Gastroesophageal sphincter (tissue), 4 donors: ENCODE measurements at regions not wholly inside any gene's neighbourhood (a gene's known extent, or its start where the extent isn't known, plus 50 kb on each side); places are given as distances from the start of the nearest gene placed in this dataset.

Experiments used
- ATAC-seq: fragments of 150-250 bp; one replicate; pipeline ENCODE4 v1.9.1; 2016; ENCODE audit warnings: mild to moderate bottlenecking, moderate library complexity
- H3K27ac ChIP-seq, 4 donors: fragments of 200-600 bp; sonication (generic) in 3 of 4; 1 replicate in 3 of 4; 2 replicates in 1 of 4; pipeline ENCODE4 v1.5.1; 2016 to 2019
- H3K27me3 ChIP-seq: fragments of 200-600 bp; sonication (generic); one replicate; pipeline ENCODE4 v1.5.1; 2019
- H3K36me3 ChIP-seq, 2 donors: fragments of 200-600 bp; sonication (generic); one replicate each; pipeline ENCODE4 v1.5.1; 2019; ENCODE audit warnings: control low read depth in 1 of 2
- H3K4me1 ChIP-seq, 3 donors: fragments of 200-600 bp; sonication (generic); 1 replicate in 2 of 3; 2 replicates in 1 of 3; pipeline ENCODE4 v1.5.1; 2016 to 2019; ENCODE audit warnings: control low read depth in 2 of 3
- H3K4me3 ChIP-seq, 2 donors: fragments of 200-600 bp; sonication (generic); one replicate each; pipeline ENCODE4 v1.5.1; 2019; ENCODE audit warnings: mild to moderate bottlenecking in 1 of 2, moderate library complexity in 1 of 2
- H3K9me3 ChIP-seq, 3 donors: fragments of 200-600 bp; sonication (generic); one replicate each; pipeline ENCODE4 v1.5.1; 2017 to 2019; ENCODE audit warnings: control low read depth in 2 of 3
- EP300 ChIP-seq: sonication (generic); formaldehyde crosslinking; IDR thresholded peaks from one replicate; pipeline ENCODE4 v1.6.1; 2017; ENCODE audit warnings: antibody characterized with exemption, mild to moderate bottlenecking
- POLR2A ChIP-seq, 2 donors: fragments of 450-650 bp; IDR thresholded peaks; one replicate each; pipeline ENCODE4 v1.6.1; 2017; ENCODE audit warnings: antibody characterized with exemption in 2 of 2, mild to moderate bottlenecking in 2 of 2, moderate library complexity in 1 of 2
- POLR2AphosphoS5 ChIP-seq: sonication (generic); formaldehyde crosslinking; IDR thresholded peaks from one replicate; pipeline ENCODE4 v1.6.1; 2017; ENCODE audit warnings: antibody characterized with exemption
- WGBS, 2 donors: methylation state at CpG; one replicate each; pipeline ENCODE4 v1.1.5; 2018; ENCODE audit warnings: low coverage in 1 of 2; 5-methylcytosine and 5-hydroxymethylcytosine counted together
- TF ChIP-seq, protein P1 (sequence below), 4 experiments: fragments of 200-600 bp in 2 of 4; fragments of 450-650 bp in 2 of 4; sonication (generic) in 1 of 4; IDR thresholded peaks; one replicate each; pipeline ENCODE4 v1.5.1; 2017 to 2019; ENCODE audit warnings: antibody characterized with exemption in 4 of 4, mild to moderate bottlenecking in 2 of 4, moderate library complexity in 2 of 4

DNA sequence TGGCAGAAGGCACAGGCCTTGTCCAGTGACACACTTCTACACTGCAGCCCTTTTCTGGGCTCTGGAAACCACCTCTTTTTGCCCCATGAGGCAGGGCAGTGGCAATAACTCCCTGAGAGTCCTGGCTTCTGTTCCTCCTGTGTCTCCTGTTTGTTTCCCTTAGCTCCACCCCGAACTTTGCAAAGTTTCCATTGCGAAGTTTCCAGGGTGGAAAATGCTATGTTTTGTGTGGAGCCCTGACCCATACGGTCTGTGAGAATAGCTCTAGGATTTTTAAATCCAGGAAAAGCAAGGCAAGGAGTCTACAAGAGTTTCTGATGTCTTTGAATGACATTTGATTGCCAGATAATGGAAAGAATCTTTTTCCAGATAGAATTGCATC, 92.2 kb upstream of the AKR1E2 start:
- Histone ChIP-seq H3K4me3 (no peak overlapping the region), H3K9me3 (no peaks in the 10 kb centered on the region), H3K4me1 (no peaks in the 10 kb centered on the region), H3K36me3 (no peaks in the 10 kb centered on the region), H3K27ac (no peak overlapping the region), H3K27me3 (no peaks in the 10 kb centered on the region)
- TF ChIP-seq, protein P1, sequence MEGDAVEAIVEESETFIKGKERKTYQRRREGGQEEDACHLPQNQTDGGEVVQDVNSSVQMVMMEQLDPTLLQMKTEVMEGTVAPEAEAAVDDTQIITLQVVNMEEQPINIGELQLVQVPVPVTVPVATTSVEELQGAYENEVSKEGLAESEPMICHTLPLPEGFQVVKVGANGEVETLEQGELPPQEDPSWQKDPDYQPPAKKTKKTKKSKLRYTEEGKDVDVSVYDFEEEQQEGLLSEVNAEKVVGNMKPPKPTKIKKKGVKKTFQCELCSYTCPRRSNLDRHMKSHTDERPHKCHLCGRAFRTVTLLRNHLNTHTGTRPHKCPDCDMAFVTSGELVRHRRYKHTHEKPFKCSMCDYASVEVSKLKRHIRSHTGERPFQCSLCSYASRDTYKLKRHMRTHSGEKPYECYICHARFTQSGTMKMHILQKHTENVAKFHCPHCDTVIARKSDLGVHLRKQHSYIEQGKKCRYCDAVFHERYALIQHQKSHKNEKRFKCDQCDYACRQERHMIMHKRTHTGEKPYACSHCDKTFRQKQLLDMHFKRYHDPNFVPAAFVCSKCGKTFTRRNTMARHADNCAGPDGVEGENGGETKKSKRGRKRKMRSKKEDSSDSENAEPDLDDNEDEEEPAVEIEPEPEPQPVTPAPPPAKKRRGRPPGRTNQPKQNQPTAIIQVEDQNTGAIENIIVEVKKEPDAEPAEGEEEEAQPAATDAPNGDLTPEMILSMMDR (IDR thresholded peaks at IDR 0.05): no peak
- WGBS, 2 donors: 62 to 69% methylated on average over 3 of the region's 3 CpGs
- no peak for ATAC-seq

DNA sequence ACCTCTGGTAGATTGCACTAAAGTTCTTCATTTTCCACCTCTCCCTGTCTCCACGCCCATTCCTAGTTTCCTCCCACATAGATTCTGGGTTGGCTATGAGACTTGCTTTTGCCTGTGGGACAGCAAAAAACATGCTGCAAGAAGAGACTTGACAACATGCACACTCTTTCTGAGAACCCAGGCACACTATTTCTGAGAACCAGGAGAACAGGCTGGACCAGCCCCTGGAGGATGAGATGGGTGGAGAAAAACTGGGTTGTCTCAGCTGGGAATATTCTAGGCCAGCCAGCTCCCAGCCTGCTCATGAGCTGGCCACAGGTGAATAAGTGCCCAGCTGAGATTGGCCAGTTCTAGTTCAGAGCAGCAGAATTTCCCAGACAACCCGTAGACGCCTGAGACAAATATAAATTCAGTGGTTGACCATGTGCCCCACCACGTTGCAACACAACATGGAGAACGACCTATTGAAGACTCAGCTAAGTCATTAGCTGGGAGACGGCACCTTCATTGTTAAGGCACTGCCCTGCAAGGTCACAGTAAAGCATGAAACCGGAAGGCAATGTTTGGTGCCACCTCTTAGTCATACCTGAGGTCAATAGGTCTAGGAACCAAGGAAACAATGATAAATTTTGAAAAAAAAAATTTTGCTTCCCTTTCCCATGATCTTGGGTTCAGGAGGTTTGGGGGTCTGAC, 92.7 kb upstream of the AKR1E2 start:
- H3K36me3 ChIP-seq: no peaks in the 10 kb centered on the region
- ATAC-seq: no peak
- WGBS, 2 donors: 91 to 100% methylated on average over 1 to 3 of the region's 7 CpGs
- no peak for TF ChIP-seq POLR2AphosphoS5
- TF ChIP-seq, protein P1 (IDR thresholded peaks at IDR 0.05): no peak
- TF ChIP-seq POLR2A (IDR thresholded peaks at IDR 0.05): no peak
- TF ChIP-seq EP300: no peak
- H3K4me1 ChIP-seq: no peaks in the 10 kb centered on the region
- H3K27me3 ChIP-seq: no peaks in the 10 kb centered on the region
- no peaks in the 10 kb centered on the region for H3K9me3 ChIP-seq
- no peak overlapping the region for H3K27ac ChIP-seq
- H3K4me3 ChIP-seq: no peak overlapping the region

DNA sequence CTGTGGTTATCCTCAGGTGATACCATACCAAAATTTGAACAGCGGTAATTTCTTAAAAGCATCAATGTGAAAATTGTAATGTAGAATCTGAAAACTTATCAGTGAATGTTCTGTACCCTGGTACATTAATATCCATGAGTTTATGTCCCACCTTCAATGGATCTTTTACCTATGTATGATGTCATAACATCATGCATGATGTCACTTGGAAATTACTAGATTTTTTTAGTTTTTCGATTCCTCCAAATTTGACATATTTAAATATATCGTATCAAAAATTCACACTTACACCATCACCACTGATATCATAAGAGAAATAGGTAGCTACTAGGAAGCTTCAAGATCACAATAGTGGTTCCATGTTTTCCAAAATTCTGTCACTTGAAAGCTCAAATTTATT, 95.0 kb upstream of the AKR1E2 start:
- no peak for ATAC-seq
- 100% methylated on average over 2 to 3 of the region's 3 CpGs for WGBS, 2 donors
- Histone ChIP-seq H3K27ac (no peak overlapping the region), H3K4me1 (peaks cover 0 to 2% (median 0%) of the 10 kb centered on the region in 3 donors), H3K4me3 (no peak overlapping the region), H3K36me3 (no peaks in the 10 kb centered on the region), H3K27me3 (no peaks in the 10 kb centered on the region), H3K9me3 (no peaks in the 10 kb centered on the region)
- TF ChIP-seq POLR2AphosphoS5 (no peak), POLR2A (IDR thresholded peaks at IDR 0.05) (no peak), EP300 (no peak)
- TF ChIP-seq, protein P1 (IDR thresholded peaks at IDR 0.05): no peak

GRCh38 chr10:4725917-4726606, 99.9 kb upstream of the AKR1E2 start:
- H3K36me3 ChIP-seq: no peaks in the 10 kb centered on the region
- TF ChIP-seq, protein P1 (IDR thresholded peaks at IDR 0.05): no peak
- TF ChIP-seq POLR2A (IDR thresholded peaks at IDR 0.05) (no peak), EP300 (no peak), POLR2AphosphoS5 (peak; percentile 22)
- no peaks in the 10 kb centered on the region for H3K27me3 ChIP-seq
- peak overlapping the region in 1 of 4 donors; percentile 47 for H3K27ac ChIP-seq
- whole genome bisulfite sequencing, 2 donors: 24 to 45% methylated on average over 4 of the region's 4 CpGs
- peaks cover 0 to 7% (median 0%) of the 10 kb centered on the region in 3 donors for H3K4me1 ChIP-seq
- no peaks in the 10 kb centered on the region for H3K9me3 ChIP-seq
- no peak for ATAC-seq
- no peak overlapping the region for H3K4me3 ChIP-seq

GRCh38 chr10:4723860-4724259, 102.1 kb upstream of the AKR1E2 start:
- Histone ChIP-seq H3K27ac (no peak overlapping the region), H3K4me1 (peaks cover 0 to 7% (median 0%) of the 10 kb centered on the region in 3 donors), H3K36me3 (no peaks in the 10 kb centered on the region), H3K4me3 (no peak overlapping the region), H3K27me3 (no peaks in the 10 kb centered on the region), H3K9me3 (no peaks in the 10 kb centered on the region)
- no peak for ATAC-seq
- no peak for TF ChIP-seq POLR2AphosphoS5
- no peak for TF ChIP-seq EP300
- TF ChIP-seq POLR2A (IDR thresholded peaks at IDR 0.05): no peak
- TF ChIP-seq, protein P1 (IDR thresholded peaks at IDR 0.05): no peak
